HT1080 (cell line): ENCODE measurements at regions not wholly inside any gene's neighbourhood (a gene's known extent, or its start where the extent isn't known, plus 50 kb on each side); places are given as distances from the start of the nearest gene placed in this dataset.
A peak's percentile ranks its signal among the peaks of the same experiment; 100 is the strongest.
"Not testable (repeated sequence)": the region's sequence is repeated elsewhere in the genome, so short reads cannot be mapped to it uniquely, and the experiment has no call there.

Source experiments
- DNase-seq: peaks from one replicate; pipeline ENCODE4 v3.0.0-alpha.2; 2015; ENCODE audit warnings: low read depth

DNA sequence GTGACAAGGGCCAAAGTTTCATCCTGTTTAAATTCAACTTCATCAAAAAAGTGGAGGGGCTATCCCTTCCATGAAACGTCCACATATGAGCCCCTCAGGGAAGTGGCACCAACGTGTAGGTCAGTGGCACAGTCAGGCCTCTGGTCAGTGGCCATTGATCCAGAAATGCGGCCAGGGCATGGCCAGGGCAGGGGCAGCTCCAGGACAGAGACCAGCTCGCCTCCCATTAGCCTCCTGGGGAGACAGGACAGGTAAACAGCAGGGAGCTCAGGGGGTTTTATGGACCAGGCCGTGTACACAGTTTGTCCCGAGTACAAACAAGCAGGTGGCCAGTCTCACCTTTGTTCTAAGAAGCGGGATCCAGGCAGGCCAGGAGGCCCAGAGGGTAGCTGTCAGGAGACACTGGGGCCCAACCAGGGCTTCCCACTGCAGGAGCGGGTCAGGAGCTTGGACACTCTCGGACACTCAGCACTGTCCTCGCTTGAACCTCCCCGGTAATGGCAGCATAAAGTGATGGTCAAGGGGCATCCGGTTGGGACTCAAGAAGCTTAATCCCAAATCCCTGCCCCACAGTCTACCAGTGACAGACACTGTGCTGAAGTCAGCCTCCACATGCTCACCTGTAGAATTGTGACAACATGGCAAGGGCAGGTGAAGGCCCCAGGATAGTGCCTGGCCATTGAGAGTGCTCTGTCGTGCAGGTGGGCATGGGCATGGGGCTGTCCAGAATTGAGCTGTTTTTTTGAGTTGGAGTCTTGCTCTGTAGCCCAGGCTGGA lies 144.1 kb upstream of the ERRFI1 start:
- DNase-seq, result no peak

DNA sequence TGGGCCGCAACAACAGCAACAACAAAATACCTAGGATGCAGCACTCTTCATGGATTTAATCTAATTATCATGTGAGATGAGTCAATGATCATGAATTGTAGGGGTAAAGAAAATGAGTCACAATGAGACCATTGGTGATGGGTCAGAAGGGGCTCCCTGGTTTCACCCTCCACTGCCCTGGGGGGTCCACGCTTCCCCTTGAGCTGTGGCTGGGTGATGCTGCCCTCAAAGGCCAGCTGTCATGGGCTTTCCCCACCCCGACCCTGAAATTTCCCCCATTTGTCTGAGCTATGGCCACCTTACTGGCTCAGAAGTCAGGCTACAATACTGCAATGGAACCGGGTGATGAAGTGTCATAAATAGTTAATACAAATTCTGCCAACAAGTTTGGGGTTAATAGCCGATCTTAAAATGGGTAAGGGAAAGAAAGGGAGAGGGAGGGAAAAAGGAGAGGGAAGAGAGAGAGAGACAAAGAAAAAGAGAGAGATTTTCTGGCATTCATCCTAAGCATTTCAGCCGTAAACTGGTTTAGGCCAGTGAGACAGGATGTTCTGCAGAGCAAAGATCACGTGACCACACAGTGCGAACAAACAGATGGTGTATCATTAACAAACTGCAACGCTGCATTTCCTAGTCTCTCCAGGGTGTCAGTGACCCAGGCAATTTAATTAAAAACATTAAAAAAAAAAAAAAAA lies 143.4 kb upstream of the ERRFI1 start:
- DNase-seq, result peak; percentile 57

DNA sequence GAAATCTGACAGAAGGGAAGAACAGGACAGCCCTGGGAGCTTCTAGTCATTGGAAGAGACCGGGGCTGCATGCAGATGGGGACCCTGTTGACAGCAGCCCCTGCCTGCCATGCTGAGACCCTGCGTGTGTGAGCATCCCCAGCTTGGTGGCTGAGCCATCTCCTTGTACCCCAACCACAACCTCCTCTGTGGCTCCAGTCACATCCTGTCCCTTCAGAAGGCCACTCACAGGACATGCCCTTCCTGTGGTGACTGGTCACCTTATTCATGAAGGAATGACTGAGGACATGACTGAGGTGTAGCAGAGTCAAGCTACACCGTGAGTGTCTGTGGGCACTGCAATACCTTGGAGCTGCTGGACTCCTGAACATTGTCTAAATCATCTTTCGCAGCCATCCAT lies 141.8 kb upstream of the ERRFI1 start:
- DNase-seq, result no peak

DNA sequence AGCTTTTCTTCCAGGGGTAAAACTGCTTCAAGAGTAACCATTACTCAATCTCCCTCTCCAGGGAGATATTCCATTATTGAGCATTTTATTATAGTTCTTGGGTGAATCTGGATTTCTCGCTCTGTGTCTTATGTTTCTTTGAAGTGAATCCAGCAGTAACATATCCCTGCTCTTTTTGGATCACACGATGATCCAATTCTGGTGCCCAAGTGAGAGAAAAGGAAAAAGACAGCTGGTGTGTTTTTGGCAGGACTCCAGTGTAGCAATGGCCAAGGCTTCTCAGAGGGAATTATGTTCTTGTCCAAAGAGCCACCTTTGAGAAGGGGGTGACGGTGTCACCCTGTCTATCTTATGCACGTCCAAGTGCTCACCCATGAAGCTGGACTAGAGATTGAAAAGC lies 140.3 kb upstream of the ERRFI1 start:
- no peak for DNase-seq

DNA sequence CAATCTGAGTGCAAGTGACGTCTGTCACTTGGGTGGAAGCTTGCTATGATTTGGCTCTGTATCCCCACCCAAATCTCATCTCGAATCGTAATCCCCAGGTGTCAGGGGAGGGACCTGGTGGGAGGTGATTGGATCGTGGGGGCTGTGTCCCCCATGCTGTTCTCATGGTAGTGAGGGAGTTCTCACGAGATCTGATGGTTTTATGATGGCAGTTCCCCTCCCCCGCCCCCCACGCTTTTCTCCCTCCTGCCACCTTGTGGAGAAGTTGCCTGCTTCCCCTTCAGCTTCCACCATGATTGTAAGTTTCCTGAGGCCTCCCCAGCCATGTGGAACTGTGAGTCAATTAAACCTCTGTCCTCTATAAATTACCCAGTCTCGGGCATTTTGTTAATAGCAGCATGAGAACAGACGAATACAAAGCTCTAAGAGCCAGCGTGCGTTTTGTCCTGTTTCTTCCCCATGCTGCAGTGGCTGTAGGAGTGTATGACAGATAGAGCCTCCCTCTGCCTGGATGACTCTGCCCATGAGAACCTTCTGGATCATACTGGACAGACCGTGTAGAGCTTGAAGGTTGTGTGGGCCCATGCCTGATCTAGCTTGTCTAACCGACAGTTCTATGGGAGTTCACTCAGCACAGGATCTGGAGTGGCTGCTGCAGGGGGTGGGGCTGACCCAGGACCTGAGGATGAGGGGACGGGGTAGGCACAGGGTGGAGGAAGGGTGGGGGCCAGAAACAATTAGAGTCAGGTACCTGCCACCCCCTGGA lies 139.7 kb upstream of the ERRFI1 start:
- no peak for DNase-seq

DNA sequence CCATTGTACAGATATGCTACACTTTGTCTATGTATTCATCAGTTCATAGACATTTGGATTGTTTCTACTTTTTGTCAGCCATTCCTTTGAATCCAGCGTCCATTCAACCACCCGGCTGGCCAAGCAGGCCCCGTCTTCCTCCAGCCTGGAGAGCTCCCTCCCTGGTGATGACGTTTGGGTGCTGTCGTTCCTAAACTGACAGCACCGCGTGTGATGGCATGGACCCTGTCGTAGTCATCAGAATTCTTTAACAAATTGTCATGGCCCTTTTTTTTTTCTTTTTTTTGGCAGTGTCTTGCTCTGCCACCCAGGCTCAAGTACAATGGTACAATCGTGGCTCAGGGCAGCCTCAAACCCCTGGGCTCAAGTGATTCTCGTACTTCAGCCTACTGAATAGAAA lies 138.6 kb upstream of the ERRFI1 start:
- no peak for DNase-seq

DNA sequence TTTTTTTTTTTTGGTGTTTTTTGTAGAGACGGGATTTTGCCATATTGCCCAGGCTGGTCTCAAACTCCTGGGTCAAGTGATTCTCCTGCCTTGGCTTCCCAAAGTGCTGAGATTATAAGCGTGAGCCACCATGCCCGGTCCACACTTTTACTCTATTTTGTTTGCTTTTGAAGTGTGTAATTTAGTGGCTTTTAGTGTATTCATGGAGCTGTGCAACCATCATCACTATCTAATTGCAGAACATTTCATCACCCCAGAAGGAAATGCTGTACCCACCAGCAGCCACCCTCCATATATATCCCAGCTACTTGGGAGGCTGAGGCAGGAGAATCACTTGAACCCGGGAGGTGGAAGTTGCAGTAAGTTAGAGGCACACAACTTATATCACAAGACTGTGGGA lies 136.9 kb upstream of the ERRFI1 start:
- DNase-seq, result no peak

DNA sequence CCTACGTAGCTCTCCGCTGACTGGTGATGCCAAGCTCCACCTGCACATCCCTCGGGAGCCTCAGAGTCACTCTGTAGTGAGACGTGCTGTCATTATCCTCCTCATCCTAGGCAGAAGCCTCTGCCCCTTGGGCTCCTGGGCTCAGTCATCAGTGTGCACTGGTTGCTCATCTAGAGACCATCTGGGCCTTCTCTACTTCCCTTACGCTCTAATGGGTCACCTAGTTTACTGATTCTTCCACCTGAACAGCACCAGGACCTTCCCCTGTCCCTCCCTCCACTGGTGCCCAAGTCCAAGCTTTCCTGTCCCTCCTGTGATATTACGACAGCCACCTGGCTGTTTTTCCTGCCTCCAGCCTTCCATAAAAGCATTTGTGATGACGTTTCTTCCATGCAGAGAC lies 136.1 kb upstream of the ERRFI1 start:
- no peak for DNase-seq

DNA sequence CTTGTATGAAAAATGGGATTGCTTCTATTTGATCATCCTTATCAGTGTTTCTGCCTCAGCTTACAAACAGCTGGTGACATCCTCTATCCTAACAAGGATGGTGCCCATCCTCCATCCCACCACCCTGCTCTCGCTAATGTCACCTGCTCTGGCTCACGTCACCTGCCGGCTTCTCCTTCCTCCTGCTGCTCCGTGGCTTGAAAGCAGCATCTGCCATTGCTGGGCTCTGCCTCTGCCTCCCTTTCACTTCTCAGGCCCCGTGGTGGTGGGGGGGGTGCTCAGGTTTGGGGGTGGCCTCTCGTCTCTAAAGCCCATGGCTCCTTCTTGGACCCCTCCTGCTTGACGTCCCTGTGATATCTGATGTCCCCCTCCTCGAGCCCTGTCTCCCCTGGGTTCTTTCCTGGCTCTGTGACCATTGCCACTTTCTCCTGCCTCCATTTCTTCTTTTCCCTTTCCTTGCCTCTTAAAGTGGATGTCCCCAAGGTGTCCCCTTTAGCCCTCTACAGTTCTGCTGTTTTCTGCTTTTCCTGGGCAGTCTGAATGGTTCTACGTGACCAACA lies 135.5 kb upstream of the ERRFI1 start:
- DNase-seq, result no peak

DNA sequence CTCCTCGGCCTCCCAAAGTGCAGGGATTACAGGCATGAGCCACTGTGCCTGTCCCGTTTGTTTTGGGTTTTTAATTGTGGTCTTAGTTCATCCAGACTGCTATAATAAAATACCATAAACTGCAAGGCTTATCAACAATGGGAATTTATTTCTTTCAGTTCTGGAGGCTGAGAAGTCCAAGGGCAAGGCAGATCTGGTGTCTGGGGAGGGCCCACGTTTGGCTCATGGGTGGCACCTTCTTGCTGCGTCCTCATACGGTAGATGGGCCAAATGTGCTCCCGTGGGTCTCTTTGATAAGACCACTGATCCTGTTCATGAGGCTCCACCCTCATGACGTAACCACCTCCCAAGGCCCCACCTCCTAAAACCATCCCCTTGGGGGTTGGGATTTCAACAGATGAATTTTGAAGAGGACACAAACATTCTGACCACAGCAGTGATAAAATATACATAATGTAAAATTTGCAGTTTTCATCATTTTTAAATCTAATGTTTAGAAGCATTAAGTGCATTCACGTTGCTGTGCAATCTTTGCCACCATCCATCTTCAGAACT lies 133.4 kb upstream of the ERRFI1 start:
- no peak for DNase-seq

DNA sequence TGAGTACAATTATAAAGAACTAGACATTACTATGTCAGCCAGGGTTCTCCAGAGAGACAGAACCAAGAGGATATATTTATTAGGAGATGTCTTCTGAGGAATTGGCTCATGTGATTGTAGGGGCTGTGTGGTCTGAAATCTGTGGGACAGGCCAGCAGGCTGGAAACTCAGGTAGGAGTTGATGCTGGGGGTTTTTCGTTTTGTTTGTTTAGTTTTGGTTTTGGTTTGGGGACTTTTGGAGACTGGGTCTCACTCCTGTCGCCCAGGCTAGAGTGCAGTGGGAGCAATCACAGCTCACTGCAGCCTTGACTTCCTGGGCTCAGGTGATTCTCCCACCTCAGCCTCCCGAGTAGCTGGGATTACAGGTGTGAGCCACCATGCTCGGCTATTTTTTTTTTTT lies 132.9 kb upstream of the ERRFI1 start:
- DNase-seq, result no peak

DNA sequence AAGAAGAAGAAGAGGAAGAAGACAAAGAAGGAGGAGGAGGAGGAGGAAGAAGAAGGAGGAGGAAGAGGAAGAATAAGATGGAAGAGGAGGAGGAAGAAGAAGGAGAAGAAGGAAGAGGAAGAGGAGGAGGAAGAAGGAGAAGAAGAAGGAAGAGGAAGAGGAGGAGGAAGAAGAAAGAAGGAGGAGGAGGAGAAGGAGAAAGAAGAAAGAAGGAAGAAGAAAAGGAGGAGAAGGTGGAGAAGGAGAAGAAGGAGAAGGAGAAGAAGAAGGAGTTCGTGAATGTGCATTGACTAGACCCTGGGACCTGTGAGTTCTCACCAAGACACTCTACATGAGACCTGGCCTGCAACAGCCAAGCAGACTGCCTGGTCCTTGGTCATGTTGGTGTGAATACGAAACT lies 131.7 kb upstream of the ERRFI1 start:
- DNase-seq, result no peak

DNA sequence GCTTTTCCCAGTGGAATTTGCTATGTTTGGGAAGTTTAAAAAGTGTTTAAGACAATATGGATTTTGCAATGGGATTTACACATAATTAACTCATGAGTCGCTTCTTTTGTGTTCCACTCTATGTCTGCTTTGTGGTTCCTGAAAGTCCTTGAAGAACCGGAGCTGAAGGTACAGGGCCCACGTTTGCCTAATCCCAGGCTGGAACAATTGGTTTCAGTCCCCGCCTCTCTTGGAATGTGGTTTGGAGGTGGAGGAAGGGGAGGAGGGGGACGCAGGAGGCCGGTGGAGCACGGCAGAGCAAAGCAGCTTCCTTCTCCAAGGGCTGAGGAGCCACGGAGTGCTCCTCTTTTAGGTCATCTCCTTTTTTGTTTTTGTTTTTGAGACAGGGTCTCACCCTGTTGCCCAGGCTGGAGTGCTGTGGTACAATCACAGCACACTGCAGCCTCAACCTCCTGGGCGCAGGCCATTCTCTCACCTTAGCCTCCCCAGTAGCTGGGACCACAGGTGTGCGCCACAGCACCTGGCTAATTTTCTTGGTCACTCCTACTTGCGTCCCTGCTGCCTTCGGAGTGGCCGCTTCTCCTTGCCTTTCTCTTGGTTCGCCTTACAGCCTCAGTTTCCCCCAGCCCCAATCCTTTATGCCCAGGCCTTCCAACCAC lies 129.5 kb upstream of the ERRFI1 start:
- peak; percentile 68 for DNase-seq

DNA sequence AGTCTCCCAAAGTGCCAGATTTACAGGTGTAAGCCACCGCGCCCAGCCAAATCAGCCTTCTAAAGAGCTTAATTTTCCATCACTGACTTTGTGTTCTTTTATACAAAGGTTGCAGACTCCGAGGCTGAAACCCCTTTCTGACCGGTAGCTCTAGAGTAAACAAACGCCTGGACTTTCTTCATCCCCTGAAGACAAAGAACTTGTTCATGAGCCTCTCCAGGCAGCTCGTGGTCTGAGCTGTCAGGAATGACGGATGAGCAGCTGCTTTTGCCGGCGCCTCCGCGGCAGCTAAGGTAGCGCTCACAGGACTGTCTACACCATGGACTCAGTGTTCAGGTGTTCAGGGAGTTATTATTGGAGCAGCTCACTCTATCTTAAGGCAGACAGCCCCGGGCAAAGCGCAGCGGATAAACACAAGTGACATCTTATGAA lies 128.5 kb upstream of the ERRFI1 start:
- peak; percentile 89 for DNase-seq

DNA sequence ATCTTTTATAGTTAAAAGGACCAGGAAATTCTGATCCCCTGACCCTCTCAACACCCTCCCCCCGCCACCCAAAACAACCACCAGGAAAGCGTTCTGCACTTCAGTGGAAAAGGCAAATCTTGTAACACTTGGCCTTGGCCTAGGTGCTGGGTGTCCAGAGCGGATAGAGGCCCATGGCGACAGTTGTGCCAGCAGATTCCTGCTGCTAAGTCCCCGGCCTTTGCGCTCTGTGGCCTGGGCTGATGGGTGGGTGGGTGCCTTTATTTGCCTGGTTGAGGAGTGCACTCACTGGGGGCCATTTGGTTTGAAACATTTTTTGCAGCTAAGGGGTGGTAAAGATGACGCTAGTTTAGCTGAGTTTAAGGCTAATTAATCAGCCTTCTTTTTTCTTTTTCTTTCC lies 127.9 kb upstream of the ERRFI1 start:
- no peak for DNase-seq

DNA sequence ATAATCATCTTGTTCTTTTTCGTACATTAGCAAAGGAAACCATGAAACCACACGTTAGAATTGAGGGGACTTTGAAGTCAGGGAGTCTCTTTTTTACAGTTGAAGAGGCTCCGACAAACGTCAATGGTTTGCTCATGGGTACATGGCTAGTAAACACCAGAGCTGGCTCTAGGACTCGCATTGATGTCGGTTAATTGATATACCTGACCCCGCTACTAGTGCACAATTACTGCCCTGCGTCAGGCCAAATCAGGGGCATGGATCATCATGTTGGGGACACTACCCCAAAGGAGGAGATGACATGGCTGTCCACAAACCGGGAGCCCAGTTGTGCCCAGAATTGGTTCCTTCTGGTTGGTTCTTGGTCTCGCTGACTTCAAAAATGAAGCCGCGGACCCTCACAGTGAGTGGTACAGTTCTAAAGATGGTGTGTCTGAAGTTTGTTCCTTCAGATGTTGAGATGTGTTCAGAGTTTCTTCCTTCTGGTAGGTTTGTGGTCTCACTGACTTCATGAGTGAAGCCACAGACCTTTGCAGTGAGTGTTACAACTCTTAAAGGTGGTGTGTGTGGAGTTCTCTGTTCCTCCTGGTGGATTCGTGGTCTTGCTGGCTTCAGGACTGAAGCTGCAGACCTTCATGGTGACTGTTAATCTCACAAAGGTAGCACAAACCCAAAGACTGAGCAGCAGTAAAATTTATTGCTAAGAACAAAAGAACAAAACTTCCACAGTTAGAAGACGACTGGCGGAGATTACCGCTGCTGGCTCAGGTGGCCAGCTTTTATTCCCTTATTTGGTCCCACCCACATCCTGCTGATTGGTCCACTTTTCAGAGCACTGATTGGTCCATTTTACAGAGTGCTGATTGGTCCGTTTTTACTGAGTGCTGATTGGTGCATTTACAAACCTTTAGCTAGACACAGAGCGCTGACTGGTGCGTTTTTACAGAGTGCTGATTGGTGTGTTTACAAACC lies 126.9 kb upstream of the ERRFI1 start:
- no peak for DNase-seq

DNA sequence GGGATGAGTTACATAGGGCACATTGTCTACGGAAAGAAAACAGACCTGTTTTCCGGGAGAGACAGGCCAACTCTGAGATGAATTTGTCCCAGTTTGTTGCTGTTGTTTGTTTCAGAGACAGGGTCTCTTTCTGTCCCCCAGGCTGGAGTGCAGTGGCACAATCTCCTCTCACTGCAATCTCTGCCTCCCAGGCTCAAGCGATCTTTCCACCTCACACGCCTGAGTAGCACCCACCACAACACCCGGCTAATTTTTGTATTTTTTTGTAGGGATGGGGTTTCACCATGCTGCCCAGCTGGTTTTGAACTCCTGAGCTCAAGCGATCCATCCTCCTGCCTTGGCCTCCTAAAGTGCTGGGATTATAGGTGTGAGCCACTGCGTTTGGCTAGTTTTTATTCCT lies 125.5 kb upstream of the ERRFI1 start:
- no peak for DNase-seq

DNA sequence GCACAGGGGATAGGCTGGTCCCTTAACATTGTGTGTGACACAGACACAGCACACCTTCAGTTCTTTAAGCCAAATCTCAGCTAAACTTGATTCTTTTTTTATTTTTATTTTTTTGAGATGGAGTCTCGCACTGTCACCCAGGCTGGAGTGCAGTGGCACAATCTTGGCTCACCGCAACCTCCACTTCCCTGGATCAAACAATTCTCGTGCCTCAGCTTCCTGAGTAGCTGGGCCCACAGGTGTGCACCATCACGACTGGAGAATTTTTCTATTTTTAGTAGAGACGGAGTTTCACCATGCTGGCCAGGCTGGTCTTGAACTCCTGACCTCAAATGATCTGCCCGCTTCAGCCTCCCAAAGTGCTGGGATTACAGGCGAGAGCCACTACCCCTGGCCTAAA lies 123.6 kb upstream of the ERRFI1 start:
- not testable (repeated sequence) for DNase-seq

DNA sequence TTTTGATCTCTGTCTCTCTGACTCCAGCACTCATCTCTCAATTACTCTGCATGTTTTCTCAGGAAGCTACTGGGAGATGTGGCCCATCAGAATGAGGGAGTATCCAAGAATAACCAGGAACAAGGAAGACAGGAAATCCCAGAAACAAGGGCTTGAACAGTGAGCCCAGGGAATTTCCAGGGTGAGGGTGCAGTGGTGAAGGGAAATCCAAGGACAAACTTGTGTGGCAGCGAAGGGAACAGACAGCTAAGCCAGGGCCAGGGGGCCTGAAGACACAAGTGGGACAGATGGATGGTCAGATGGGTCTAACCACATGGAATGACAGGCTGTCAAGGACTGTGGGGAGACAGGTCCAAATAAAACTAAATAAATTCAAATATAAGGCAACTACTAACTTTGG lies 121.8 kb upstream of the ERRFI1 start:
- DNase-seq, result no peak

DNA sequence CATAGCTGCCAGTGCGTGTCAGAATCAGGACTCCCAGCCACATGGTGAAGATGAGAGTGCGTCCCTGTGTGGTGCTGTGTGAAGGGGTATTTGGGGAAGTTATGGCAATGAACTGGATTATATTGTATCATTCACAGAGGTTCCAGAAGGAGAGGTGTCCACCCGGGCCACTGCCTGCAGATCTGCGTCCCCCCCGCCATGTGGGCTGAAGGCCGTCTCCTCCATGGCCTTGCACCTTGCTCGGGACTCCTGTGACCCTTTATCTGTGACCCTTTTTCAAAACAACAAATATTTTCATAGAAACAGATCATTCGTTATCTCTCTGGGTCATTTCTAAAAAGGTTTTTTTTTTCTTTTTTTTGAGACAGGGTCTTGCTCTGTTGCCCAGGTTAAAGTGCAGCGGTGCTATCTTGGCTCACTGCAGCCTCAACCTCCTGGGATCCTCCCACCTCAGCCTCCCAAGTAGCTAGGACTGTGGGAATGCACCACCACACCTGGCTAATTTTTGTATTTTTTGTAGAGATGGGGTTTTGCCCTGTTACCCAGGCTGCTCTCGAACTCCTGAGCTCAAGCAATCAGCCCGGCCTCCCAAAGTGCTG lies 120.2 kb upstream of the ERRFI1 start:
- DNase-seq, result no peak
